ENCODE measurements at regions not wholly inside any gene's neighbourhood (a gene's known extent, or its start where the extent isn't known, plus 50 kb on each side); places are given as distances from the start of the nearest gene placed in this dataset.

- no peak for DNase-seq (ENCODE audit: low read depth)
- TF ChIP-seq, protein P1, sequence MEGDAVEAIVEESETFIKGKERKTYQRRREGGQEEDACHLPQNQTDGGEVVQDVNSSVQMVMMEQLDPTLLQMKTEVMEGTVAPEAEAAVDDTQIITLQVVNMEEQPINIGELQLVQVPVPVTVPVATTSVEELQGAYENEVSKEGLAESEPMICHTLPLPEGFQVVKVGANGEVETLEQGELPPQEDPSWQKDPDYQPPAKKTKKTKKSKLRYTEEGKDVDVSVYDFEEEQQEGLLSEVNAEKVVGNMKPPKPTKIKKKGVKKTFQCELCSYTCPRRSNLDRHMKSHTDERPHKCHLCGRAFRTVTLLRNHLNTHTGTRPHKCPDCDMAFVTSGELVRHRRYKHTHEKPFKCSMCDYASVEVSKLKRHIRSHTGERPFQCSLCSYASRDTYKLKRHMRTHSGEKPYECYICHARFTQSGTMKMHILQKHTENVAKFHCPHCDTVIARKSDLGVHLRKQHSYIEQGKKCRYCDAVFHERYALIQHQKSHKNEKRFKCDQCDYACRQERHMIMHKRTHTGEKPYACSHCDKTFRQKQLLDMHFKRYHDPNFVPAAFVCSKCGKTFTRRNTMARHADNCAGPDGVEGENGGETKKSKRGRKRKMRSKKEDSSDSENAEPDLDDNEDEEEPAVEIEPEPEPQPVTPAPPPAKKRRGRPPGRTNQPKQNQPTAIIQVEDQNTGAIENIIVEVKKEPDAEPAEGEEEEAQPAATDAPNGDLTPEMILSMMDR (IDR thresholded peaks at IDR 0.05; ENCODE audit: insufficient read depth, low read length), result no peak
- no peak overlapping the region for H3K4me3 ChIP-seq (ENCODE audit: low read depth, low read length)
These were observed 51.2 kb upstream of the TNFAIP8 start for GRCh38 chr5:119304439-119305211.

Data from fibroblast of the aortic adventitia (primary cell).